IPS-20b (cell line): ENCODE measurements at regions not wholly inside any gene's neighbourhood (a gene's known extent, or its start where the extent isn't known, plus 50 kb on each side); places are given as distances from the start of the nearest gene placed in this dataset.
"Not testable (repeated sequence)": the region's sequence is repeated elsewhere in the genome, so short reads cannot be mapped to it uniquely, and the experiment has no call there.

Experiments
- H3K27ac ChIP-seq: one replicate; pipeline ENCODE4 v1.5.1; 2013; ENCODE audit warnings: low read length
- H3K27me3 ChIP-seq: 2 replicates; pipeline ENCODE4 v1.6.1; 2013; ENCODE audit warnings: mild to moderate bottlenecking, low read length, inconsistent platforms; ENCODE audit not compliant: insufficient read depth
- H3K36me3 ChIP-seq: 2 replicates; pipeline ENCODE4 v1.6.1; 2013; ENCODE audit warnings: low read depth, mild to moderate bottlenecking, inconsistent platforms, low read length, moderate library complexity; ENCODE audit not compliant: insufficient read depth
- H3K4me1 ChIP-seq: 2 replicates; pipeline ENCODE4 v1.6.1; 2013; ENCODE audit warnings: mild to moderate bottlenecking, control low read depth, inconsistent platforms, low read length, moderate library complexity; ENCODE audit not compliant: insufficient read depth
- H3K4me3 ChIP-seq: 2 replicates; pipeline ENCODE4 v1.5.1; 2013; ENCODE audit warnings: mild to moderate bottlenecking, low read length, inconsistent platforms
- H3K9ac ChIP-seq: 2 replicates; pipeline ENCODE4 v1.6.1; 2013; ENCODE audit warnings: low read depth, mild to moderate bottlenecking, inconsistent platforms, low read length, moderate library complexity
- H3K9me3 ChIP-seq: 2 replicates; pipeline ENCODE4 v1.6.1; 2013; ENCODE audit warnings: mild to moderate bottlenecking, low read depth, low read length, inconsistent platforms; ENCODE audit not compliant: insufficient read depth

DNA sequence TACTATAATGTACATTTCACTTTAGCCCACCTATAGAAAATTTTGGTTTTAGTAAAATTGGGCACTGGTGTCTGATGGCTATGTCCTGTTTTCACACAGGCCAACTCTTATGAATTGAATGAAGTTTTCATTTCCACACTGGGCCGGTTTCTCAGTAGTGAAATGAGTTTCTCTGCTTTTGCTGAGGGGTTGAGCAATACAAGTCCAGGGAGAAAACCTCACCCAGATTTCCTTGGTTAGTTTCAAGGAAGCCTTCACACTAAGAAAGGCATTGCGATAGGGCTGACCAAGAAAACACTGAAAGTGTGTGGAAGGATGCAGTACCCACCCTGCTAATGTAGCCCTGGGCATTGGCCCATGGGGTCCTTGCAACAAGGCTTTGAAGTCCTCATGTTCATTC is 331.5 kb upstream of the CFAP20DC start:
- no peaks in the 10 kb centered on the region for H3K9me3 ChIP-seq
- no peaks in the 10 kb centered on the region for H3K27me3 ChIP-seq
- no peak overlapping the region for H3K9ac ChIP-seq
- H3K36me3 ChIP-seq = no peaks in the 10 kb centered on the region
- H3K4me3 ChIP-seq = no peak overlapping the region
- no peaks in the 10 kb centered on the region for H3K4me1 ChIP-seq
- H3K27ac ChIP-seq = no peak overlapping the region

DNA sequence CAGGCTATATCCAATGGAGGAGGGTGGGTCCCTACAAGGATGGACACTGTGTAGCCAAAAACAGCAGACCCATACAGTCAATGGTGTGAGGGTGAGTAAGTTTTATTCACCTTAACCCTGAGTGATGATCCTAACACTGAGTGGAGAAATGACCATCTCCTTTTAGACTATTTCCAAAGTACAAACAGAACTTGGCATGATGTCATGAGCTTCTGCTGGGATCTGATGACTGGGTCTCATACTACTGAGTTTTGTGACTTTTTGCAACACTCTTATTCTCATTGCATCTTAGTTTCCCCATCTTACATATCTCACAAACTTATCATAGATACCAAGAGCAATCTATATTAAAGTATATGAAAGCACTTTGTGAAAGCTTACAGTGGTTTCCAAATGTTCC is 330.3 kb upstream of the CFAP20DC start:
- H3K9ac ChIP-seq = no peak overlapping the region

DNA sequence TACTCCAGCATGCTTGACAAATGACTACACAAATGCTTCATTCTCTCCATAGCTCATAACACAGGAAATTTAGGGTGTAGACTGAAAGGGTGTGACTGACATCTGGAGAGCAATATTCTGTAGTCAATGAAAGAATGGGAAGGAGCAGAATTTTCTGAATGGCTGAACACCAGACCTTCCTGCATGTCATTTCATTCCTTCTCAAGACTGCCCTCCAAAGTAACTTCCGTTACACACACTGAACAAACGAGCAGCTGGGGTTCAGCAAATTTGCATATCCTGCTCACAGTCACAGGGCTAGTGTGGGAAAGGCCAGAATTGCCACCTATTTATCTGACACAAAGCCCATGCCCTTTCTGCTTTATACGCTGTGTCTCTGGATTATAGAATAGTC is 325.0 kb upstream of the CFAP20DC start:
- H3K27me3 ChIP-seq = no peaks in the 10 kb centered on the region
- H3K4me1 ChIP-seq = no peaks in the 10 kb centered on the region; the same call in 1 of the 2 replicates
- no peak overlapping the region for H3K4me3 ChIP-seq
- no peak overlapping the region for H3K9ac ChIP-seq
- H3K36me3 ChIP-seq = no peaks in the 10 kb centered on the region
- no peaks in the 10 kb centered on the region for H3K9me3 ChIP-seq
- H3K27ac ChIP-seq = no peak overlapping the region

More for the DNA sequence above, 330.3 kb upstream of the CFAP20DC start:
- Histone ChIP-seq H3K27me3 (no peaks in the 10 kb centered on the region), H3K4me1 (no peaks in the 10 kb centered on the region), H3K9me3 (no peaks in the 10 kb centered on the region), H3K4me3 (no peak overlapping the region), H3K36me3 (no peaks in the 10 kb centered on the region), H3K27ac (no peak overlapping the region)

DNA sequence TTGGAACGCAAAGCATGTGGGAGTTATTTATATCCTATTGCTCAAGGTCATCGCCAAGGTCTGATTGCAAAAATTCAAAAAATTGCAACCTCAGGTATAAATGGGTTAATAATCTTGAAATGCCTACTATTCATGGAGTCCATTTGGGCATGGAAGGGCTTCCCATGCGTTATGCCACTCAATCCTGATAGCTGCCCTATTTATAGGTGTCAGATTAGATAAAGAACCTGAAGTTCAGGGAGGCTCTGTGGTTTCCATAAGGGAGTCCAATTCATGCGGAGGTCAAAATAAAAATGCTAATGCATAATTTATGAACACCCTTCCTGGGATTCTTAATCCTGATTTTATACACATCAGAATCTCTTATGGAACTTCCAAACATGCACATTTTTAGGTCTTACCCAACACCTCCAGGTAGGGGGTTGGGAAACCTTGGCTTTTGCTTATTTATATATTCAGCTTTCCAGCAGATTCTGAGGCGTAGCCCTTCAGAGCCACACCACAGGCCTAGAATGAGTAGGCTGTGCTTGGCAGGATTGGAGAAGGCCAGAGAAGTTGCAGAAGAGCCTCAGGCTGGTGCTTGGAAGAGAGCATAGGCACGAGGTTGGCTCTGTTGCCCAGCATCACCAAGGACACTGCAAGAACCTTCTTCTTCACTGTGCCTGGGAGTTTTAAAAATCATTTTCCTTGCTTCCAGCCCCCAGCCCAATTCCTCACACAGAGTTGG is 324.4 kb upstream of the CFAP20DC start:
- Histone ChIP-seq H3K4me3 (no peak overlapping the region), H3K27me3 (no peaks in the 10 kb centered on the region), H3K9me3 (no peaks in the 10 kb centered on the region), H3K36me3 (no peaks in the 10 kb centered on the region), H3K27ac (no peak overlapping the region), H3K4me1 (no peaks in the 10 kb centered on the region; the same call in 1 of the 2 replicates), H3K9ac (no peak overlapping the region)

DNA sequence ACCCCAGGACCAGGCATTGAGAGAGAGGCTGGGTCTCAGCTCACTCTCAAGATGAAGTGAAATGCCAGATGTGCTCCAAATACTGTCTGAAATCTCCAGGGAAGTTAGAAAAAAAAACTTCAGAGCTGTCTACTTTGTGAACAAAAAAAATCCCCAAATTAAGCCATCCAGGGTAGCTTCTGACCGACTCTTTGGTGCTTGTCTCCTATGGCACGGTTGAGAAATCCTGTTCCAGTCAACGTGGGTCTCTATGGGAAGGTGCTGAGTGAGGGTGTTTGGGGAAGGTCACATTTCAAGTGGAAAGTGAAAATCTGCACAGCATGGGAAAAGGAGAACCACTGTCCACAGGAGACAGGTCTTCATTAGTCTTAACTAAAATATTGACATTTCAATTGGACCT is 322.5 kb upstream of the CFAP20DC start:
- Histone ChIP-seq H3K27me3 (no peaks in the 10 kb centered on the region), H3K9me3 (no peaks in the 10 kb centered on the region), H3K27ac (no peak overlapping the region), H3K4me1 (no peaks in the 10 kb centered on the region; the same call in 1 of the 2 replicates), H3K4me3 (no peak overlapping the region), H3K9ac (no peak overlapping the region), H3K36me3 (no peaks in the 10 kb centered on the region)

DNA sequence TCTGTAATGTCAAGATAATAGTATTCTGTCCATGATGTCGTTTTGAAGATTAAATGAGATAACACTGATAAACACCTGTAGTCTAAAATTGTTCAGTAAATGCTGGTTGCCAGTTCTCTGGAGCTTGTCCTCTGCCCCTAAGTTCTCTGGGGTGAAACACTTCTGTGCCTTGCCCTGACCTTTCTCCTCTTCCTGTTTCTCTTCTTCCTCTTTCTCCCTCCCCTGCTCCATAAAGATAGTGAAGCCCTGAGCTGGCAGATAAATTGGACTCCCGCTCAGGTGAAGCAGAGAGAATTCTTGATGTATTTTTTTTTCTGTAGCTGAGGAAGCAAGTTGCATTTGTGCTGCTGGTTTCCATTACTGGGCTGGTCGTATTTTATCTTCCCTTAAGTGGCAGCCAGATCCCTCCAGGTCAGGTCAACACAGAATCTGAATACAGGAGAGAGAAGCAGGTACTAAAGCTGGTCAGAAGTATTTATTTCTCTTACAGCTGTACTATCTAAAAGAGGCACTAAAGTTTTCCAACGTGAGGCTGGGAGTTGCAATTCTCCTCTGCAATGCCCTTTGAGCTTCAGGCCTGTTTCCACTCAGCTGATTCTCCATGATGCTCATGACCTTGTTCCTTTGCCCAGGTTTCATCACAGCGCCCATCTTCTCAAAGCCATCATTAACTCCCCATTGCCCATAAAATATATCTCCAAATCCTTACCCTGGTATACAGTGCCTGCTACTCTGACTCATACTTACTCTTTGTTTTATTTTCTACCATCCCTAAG is 319.3 kb upstream of the CFAP20DC start:
- H3K9ac ChIP-seq = no peak overlapping the region
- no peaks in the 10 kb centered on the region; the same call in 1 of the 2 replicates for H3K4me1 ChIP-seq
- H3K27me3 ChIP-seq = no peaks in the 10 kb centered on the region
- H3K9me3 ChIP-seq = no peaks in the 10 kb centered on the region
- no peak overlapping the region for H3K27ac ChIP-seq
- H3K36me3 ChIP-seq = no peaks in the 10 kb centered on the region
- H3K4me3 ChIP-seq = no peak overlapping the region

DNA sequence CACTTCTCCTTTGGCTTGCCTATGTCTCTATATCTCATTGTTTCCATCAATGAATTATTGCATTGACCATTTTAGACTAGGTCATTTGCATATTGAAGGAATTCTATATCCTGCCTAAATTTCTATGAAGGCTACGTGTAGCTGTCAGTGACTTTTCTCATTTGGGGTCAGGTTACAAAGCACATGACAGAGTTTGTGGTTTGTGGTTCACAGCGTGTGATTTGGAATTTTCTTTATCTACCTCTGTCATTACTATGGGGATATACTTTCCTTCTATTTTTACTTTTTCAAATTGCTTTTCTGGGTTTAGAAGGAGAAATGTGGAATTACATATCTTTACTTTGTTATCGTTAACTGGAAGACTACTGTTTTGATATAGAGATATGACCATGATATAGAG is 317.3 kb upstream of the CFAP20DC start:
- no peak overlapping the region for H3K9ac ChIP-seq
- H3K36me3 ChIP-seq = no peaks in the 10 kb centered on the region
- no peaks in the 10 kb centered on the region; the same call in 1 of the 2 replicates for H3K4me1 ChIP-seq
- H3K27ac ChIP-seq = no peak overlapping the region
- no peak overlapping the region for H3K4me3 ChIP-seq
- no peaks in the 10 kb centered on the region for H3K27me3 ChIP-seq
- H3K9me3 ChIP-seq = no peaks in the 10 kb centered on the region

DNA sequence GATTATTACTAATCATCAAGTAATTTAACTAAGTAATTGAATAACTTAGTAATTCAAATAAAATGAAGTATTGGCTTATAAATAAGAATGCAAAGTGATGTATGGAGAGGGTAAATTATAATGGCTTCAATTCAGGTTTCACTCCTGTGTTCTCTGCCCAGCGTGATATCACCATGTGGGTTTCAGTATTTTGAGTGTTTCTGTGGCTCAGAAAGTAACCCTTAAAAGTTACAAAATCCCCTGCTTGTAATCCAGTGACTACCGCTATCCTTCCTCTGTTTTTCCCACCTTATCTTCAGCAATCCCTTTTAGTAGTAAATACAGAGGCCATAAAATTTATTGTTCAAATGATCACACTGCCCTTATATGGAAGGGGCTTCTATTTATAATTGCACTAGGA is 316.4 kb upstream of the CFAP20DC start:
- no peak overlapping the region for H3K9ac ChIP-seq

DNA sequence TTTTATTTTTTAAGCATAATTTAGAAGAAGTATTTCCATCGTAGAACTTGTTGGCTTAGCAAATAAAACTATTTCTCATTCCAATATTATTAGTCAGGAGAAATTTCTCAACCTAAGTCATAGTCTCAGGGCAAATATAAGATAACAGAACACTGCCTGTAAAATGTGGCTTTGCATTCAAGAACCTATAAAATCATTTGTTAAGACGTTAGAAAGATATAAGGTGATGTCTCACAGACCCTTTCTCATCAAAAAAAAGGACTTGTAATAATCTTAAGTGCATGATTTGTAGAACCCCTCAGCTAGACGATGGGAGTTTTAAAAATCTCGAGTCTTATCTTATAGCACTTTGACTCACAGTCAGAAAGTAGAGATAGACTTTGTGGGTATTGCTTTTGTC is 314.7 kb upstream of the CFAP20DC start:
- Histone ChIP-seq H3K27ac (no peak overlapping the region), H3K9me3 (peaks cover 13% of the 10 kb centered on the region), H3K4me3 (no peak overlapping the region)

More for the DNA sequence above, 316.4 kb upstream of the CFAP20DC start:
- Histone ChIP-seq H3K27me3 (no peaks in the 10 kb centered on the region), H3K4me1 (no peaks in the 10 kb centered on the region; the same call in 1 of the 2 replicates), H3K36me3 (no peaks in the 10 kb centered on the region), H3K27ac (no peak overlapping the region), H3K9me3 (peaks cover 3% of the 10 kb centered on the region; the same call in 1 of the 2 replicates), H3K4me3 (no peak overlapping the region)

DNA sequence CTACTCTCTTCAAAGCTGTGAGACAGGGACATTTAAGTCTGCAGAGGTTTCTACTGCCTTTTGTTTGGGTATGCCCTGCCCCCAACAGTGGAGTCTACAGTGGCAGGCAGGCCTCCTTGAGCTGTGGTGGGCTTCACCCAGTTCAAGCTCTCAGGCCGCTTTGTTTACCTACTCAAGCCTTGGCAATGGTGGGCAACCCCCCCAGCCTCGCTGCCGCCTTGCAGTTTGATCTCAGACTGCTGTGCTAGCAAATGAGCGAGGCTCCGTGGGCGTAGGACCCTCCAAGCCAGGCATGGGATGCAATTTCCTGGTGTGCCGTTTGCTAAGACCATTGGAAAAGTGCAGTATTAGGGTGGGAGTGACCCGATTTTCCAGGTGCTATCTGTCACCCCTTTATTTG is 310.5 kb upstream of the CFAP20DC start:
- H3K9ac ChIP-seq, H3K4me3 ChIP-seq, H3K27ac ChIP-seq, H3K27me3 ChIP-seq, H3K36me3 ChIP-seq, H3K4me1 ChIP-seq: not testable (repeated sequence)
- H3K9me3 ChIP-seq = peaks cover 14% of the 10 kb centered on the region

More for the DNA sequence above, 314.7 kb upstream of the CFAP20DC start:
- Histone ChIP-seq H3K27me3 (no peaks in the 10 kb centered on the region), H3K4me1 (no peaks in the 10 kb centered on the region; the same call in 1 of the 2 replicates), H3K9ac (no peak overlapping the region), H3K36me3 (no peaks in the 10 kb centered on the region)

DNA sequence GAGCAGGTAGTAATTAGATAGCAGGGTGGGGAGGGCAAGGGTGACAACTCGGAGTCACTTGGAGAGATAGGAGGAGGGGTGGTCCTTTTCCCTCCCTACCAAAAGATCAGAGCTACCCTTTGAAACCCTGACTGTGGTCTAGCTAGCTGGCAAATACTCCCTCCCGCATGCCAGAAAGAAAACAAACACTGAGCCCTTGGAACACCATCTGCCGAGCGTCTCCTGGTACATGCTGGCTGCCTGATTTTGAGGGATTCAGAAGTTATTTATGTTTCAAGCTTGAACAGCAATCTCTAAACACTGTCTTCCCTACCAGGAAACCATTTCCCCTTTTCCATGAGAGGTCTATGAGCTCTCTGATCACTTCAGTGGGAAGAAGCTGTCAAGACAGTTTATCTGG is 291.6 kb upstream of the CFAP20DC start:
- no peak overlapping the region for H3K27ac ChIP-seq
- no peaks in the 10 kb centered on the region for H3K9me3 ChIP-seq
- H3K4me3 ChIP-seq = no peak overlapping the region
- H3K36me3 ChIP-seq = no peaks in the 10 kb centered on the region
- no peak overlapping the region for H3K9ac ChIP-seq
- H3K27me3 ChIP-seq = no peaks in the 10 kb centered on the region
- no peaks in the 10 kb centered on the region for H3K4me1 ChIP-seq

DNA sequence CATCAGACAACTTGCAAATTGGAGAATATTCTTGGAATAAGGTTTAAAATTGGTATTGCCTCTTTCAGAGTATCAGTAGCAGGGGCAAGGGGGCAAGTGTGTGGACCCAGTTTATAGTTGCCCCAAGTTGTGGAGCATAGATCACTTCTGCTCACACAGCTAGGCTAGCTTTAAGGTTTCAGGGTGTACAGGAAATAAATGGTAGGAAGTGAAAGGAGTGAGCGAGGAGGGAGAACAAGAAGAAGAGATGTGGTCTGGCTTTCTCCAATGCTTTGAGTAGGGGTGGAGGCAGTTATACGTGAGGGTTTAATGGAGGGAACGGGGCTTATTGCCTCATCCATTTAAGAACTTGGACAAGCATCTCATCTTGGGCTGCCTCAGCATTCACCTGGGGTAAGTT is 290.0 kb upstream of the CFAP20DC start:
- Histone ChIP-seq H3K4me1 (no peaks in the 10 kb centered on the region), H3K9ac (no peak overlapping the region), H3K27me3 (no peaks in the 10 kb centered on the region), H3K9me3 (no peaks in the 10 kb centered on the region), H3K4me3 (no peak overlapping the region), H3K27ac (no peak overlapping the region), H3K36me3 (no peaks in the 10 kb centered on the region)
